IMR-90 (cell line): ENCODE measurements at regions not wholly inside any gene's neighbourhood (a gene's known extent, or its start where the extent isn't known, plus 50 kb on each side); places are given as distances from the start of the nearest gene placed in this dataset.
"Not testable (repeated sequence)": the region's sequence is repeated elsewhere in the genome, so short reads cannot be mapped to it uniquely, and the experiment has no call there.

Experiments
- ATAC-seq: fragments of 200-7000 bp; cut with Tn5 transposase; 2 replicates; pipeline ENCODE4 v1.9.1; 2020; ENCODE audit warnings: low read depth, mild to moderate bottlenecking, moderate library complexity
- BruUV-seq: library from RNA; stranded (reverse); fragments of 400-500 nt; replicated peaks from 2 replicates; lab custom pipeline; 2021; lab: Mats Ljungman, UMichigan
- CTCF ChIA-PET: fragments of 300-600 bp; formaldehyde crosslinking; extraction: SDS; loops from one replicate; lab custom pipeline; 2021; ENCODE audit warnings: antibody characterized with exemption; lab: Yijun Ruan, JAX
- POLR2A ChIA-PET: fragments of 300-600 bp; sonication (Branson Sonifier 250); formaldehyde crosslinking; loops from one replicate; lab custom pipeline; 2022; ENCODE audit warnings: antibody characterized with exemption; ENCODE audit not compliant: unreplicated experiment; lab: Charles Lee
- DNase-seq: peaks from one replicate; pipeline ENCODE4 v3.0.0; 2013
- H2AFZ ChIP-seq: replicated peaks from 2 replicates; pipeline ENCODE3; 2013; ENCODE audit warnings: low read length, mild to moderate bottlenecking; ENCODE audit not compliant: poor library complexity
- H2AK5ac ChIP-seq: 2 replicates; pipeline ENCODE4 v1.6.1; 2013; ENCODE audit warnings: low read depth, low read length, inconsistent platforms
- H2AK9ac ChIP-seq: replicated peaks from 2 replicates; pipeline ENCODE3; 2013; ENCODE audit warnings: mild to moderate bottlenecking, low read depth, low read length, moderate library complexity; ENCODE audit not compliant: poor library complexity
- H2BK120ac ChIP-seq: 2 replicates; pipeline ENCODE4 v1.6.1; 2013; ENCODE audit warnings: low read depth, low read length, inconsistent platforms
- H2BK15ac ChIP-seq: 3 replicates; pipeline ENCODE4 v1.6.1; 2013; ENCODE audit warnings: low read depth, low read length, inconsistent platforms
- H2BK20ac ChIP-seq: 2 replicates; pipeline ENCODE4 v1.6.1; 2013; ENCODE audit warnings: low read depth, mild to moderate bottlenecking, inconsistent platforms, low read length, moderate library complexity
- H2BK5ac ChIP-seq: 2 replicates; pipeline ENCODE4 v1.6.1; 2013; ENCODE audit warnings: mild to moderate bottlenecking, low read depth, low read length, inconsistent platforms; ENCODE audit not compliant: poor library complexity, severe bottlenecking
- H3K14ac ChIP-seq: replicated peaks from 2 replicates; pipeline ENCODE4 v1.6.1; 2013; ENCODE audit warnings: low read depth, low read length, inconsistent platforms
- H3K18ac ChIP-seq: 2 replicates; pipeline ENCODE4 v1.6.1; 2013; ENCODE audit warnings: low read depth, low read length, control low read depth
- H3K23ac ChIP-seq: 2 replicates; pipeline ENCODE4 v1.6.1; 2013; ENCODE audit warnings: low read depth, low read length, inconsistent platforms
- H3K27ac ChIP-seq: 2 replicates; pipeline ENCODE4 v1.5.1; 2013; ENCODE audit warnings: mild to moderate bottlenecking, control low read depth, low read length; ENCODE audit not compliant: insufficient read depth
- H3K27me3 ChIP-seq: 2 replicates; pipeline ENCODE4 v1.6.1; 2013; ENCODE audit warnings: low read length; ENCODE audit not compliant: control insufficient read depth, insufficient read depth
- H3K36me3 ChIP-seq: 2 replicates; pipeline ENCODE4 v1.6.1; 2013; ENCODE audit warnings: low read length, mixed read lengths; ENCODE audit not compliant: control insufficient read depth, insufficient read depth
- H3K4ac ChIP-seq: 2 replicates; pipeline ENCODE4 v1.6.1; 2013; ENCODE audit warnings: low read depth, low read length, inconsistent platforms
- H3K4me1 ChIP-seq: 2 replicates; pipeline ENCODE4 v1.6.1; 2013; ENCODE audit warnings: low read length, mixed read lengths; ENCODE audit not compliant: control insufficient read depth, insufficient read depth
- H3K4me2 ChIP-seq: 2 replicates; pipeline ENCODE4 v1.6.1; 2013; ENCODE audit warnings: low read depth, mild to moderate bottlenecking, control low read depth, low read length, moderate library complexity
- H3K4me3 ChIP-seq: 2 replicates; pipeline ENCODE4 v1.5.1; 2013; ENCODE audit warnings: low read depth, mild to moderate bottlenecking, control low read depth, low read length, moderate library complexity; ENCODE audit not compliant: insufficient read depth
- H3K56ac ChIP-seq: 2 replicates; pipeline ENCODE4 v1.6.1; 2013; ENCODE audit warnings: low read length, inconsistent platforms; ENCODE audit not compliant: insufficient read depth; ENCODE audit errors: extremely low read depth
- H3K79me1 ChIP-seq, 2 experiments: 2 replicates each; pipeline ENCODE4 v1.6.1; 2013; ENCODE audit warnings: low read length in 2 of 2, inconsistent platforms in 1 of 2, low read depth in 1 of 2
- H3K9ac ChIP-seq: 2 replicates; pipeline ENCODE4 v1.6.1; 2013; ENCODE audit warnings: low read depth, low read length, control low read depth
- H3K9me1 ChIP-seq: 2 replicates; pipeline ENCODE4 v1.6.1; 2013; ENCODE audit warnings: low read length, inconsistent platforms; ENCODE audit not compliant: insufficient read depth
- H3K9me3 ChIP-seq: 2 replicates; pipeline ENCODE4 v1.6.1; 2013; ENCODE audit warnings: low read length; ENCODE audit not compliant: control insufficient read depth, insufficient read depth
- H4K20me1 ChIP-seq: 2 replicates; pipeline ENCODE4 v1.6.1; 2013; ENCODE audit warnings: low read length, inconsistent platforms; ENCODE audit not compliant: insufficient read depth
- H4K5ac ChIP-seq: 2 replicates; pipeline ENCODE4 v1.6.1; 2013; ENCODE audit warnings: mild to moderate bottlenecking, low read depth, low read length, control low read depth
- H4K8ac ChIP-seq, 2 experiments: 2 replicates each; pipeline ENCODE4 v1.6.1; 2013; ENCODE audit warnings: low read depth in 2 of 2, low read length in 2 of 2, control low read depth in 1 of 2, inconsistent platforms in 1 of 2
- H4K91ac ChIP-seq: 2 replicates; pipeline ENCODE4 v1.6.1; 2013; ENCODE audit warnings: low read depth, low read length, inconsistent platforms; ENCODE audit not compliant: insufficient read depth
- WGBS, 2 experiments: methylation state at CpG; one replicate each; pipeline versions ENCODE4 v1.1.5 to v1.1.7; 2013; ENCODE audit warnings: missing lambda C conversion rate in 2 of 2; ENCODE audit not compliant: insufficient read length in 1 of 2; ENCODE audit errors: extremely low coverage in 2 of 2; 5-methylcytosine and 5-hydroxymethylcytosine counted together
- dilution Hi-C: fragments of 300-500 bp; cut with HindIII; formaldehyde crosslinking; loops from one replicate; pipeline ENCODE4 v1.14.3; 2018; ENCODE audit warnings: low sequenced_read_pairs; ENCODE audit not compliant: unreplicated experiment
- in situ Hi-C: fragments of 300-500 bp; cut with MboI; formaldehyde crosslinking; loops from 3 replicates; pipeline ENCODE4 v1.14.3; 2019; ENCODE audit warnings: low sequenced_read_pairs, inconsistent platforms, mixed read lengths
- intact Hi-C: fragments of 100-400 bp; cut with micrococcal nuclease; formaldehyde crosslinking; loops from 2 replicates; pipeline ENCODE4 v1.10.0; 2022

- in situ Hi-C loops, H3K9me3 ChIP-seq, H3K56ac ChIP-seq, H3K4me3 ChIP-seq, H3K4ac ChIP-seq, H2BK5ac ChIP-seq, POLR2A ChIA-PET, H4K91ac ChIP-seq, H3K4me1 ChIP-seq, H2AFZ ChIP-seq, H2BK20ac ChIP-seq, DNase-seq, intact Hi-C loops, H2AK9ac ChIP-seq, H3K79me1 ChIP-seq, CTCF ChIA-PET, H2BK120ac ChIP-seq, H3K4me2 ChIP-seq, dilution Hi-C loops, H3K36me3 ChIP-seq, H4K5ac ChIP-seq, H2BK15ac ChIP-seq, H3K23ac ChIP-seq, H3K27ac ChIP-seq, H3K9ac ChIP-seq, H4K8ac ChIP-seq, H4K20me1 ChIP-seq, H3K9me1 ChIP-seq, H3K18ac ChIP-seq, BruUV-seq, H3K14ac ChIP-seq, H3K27me3 ChIP-seq, ATAC-seq, H2AK5ac ChIP-seq: not testable (repeated sequence)
- no CpG with 5 or more reads among the region's 23 CpGs for WGBS, 2 experiments
These were observed 275.8 kb downstream of the LIPI start for GRCh38 chr21:13934887-13935342.

DNA sequence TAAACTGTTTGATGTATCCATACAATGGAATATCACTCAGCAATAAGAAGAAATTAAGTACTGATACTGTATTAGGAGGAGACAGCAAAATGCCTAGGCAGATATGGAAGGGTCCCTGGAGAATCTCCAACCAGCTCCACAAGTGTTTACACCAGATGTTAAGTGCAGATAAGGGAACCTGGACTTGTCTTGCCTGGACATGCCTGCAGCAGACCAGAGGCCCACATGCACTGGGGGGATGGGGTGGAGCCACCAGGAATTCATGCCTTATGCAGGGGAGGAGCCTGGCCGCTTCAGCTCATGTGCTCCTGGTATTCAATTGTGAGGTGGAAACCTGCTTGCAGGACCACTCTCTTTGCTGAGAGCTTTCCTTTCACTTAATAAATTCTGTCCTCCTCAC lies 287.6 kb downstream of the LIPI start:
- H4K5ac ChIP-seq, H3K9me1 ChIP-seq, H3K27ac ChIP-seq, dilution Hi-C loops, H3K36me3 ChIP-seq, H2BK5ac ChIP-seq, H2BK15ac ChIP-seq, H3K27me3 ChIP-seq, H3K9me3 ChIP-seq, H3K79me1 ChIP-seq, H3K14ac ChIP-seq, POLR2A ChIA-PET, ATAC-seq, H3K18ac ChIP-seq, H2BK20ac ChIP-seq, BruUV-seq, H3K4me2 ChIP-seq, H2BK120ac ChIP-seq, H2AK9ac ChIP-seq, H2AFZ ChIP-seq, H2AK5ac ChIP-seq, H3K4me1 ChIP-seq, H4K8ac ChIP-seq, H4K91ac ChIP-seq, in situ Hi-C loops, CTCF ChIA-PET, H3K9ac ChIP-seq, H3K23ac ChIP-seq, intact Hi-C loops, H3K4ac ChIP-seq, H3K4me3 ChIP-seq, H3K56ac ChIP-seq, H4K20me1 ChIP-seq: not testable (repeated sequence)
- peak; percentile 3 for DNase-seq
- WGBS, 2 experiments: no CpG with 5 or more reads among the region's 1 CpG
